ENCODE measurements at regions not wholly inside any gene's neighbourhood (a gene's known extent, or its start where the extent isn't known, plus 50 kb on each side); places are given as distances from the start of the nearest gene placed in this dataset.
"Not testable (repeated sequence)": the region's sequence is repeated elsewhere in the genome, so short reads cannot be mapped to it uniquely, and the experiment has no call there.

- Histone ChIP-seq H3K27ac (ENCODE audit: low read depth, low read length) (no peak overlapping the region), H3K27me3 (ENCODE audit: insufficient read depth, low read length) (no peaks in the 10 kb centered on the region), H3K4me1 (ENCODE audit: insufficient read depth, low read length) (peaks cover 27% of the 10 kb centered on the region), H3K4me3 (ENCODE audit: low read length) (no peak overlapping the region), H3K9ac (ENCODE audit: low read depth, low read length) (no peak overlapping the region), H3K36me3 (ENCODE audit: insufficient read depth, low read length) (no peaks in the 10 kb centered on the region), H3K9me3 (ENCODE audit: insufficient read depth, low read depth, low read length) (no peaks in the 10 kb centered on the region)
- WGBS = 81% methylated on average over 1 of the region's 1 CpG
These were observed 62.0 kb downstream of the CAVIN4 start for GRCh38 chr9:100639854-100640253.

- Histone ChIP-seq H3K9me3 (ENCODE audit: insufficient read depth, low read depth, low read length) (no peaks in the 10 kb centered on the region), H3K4me1 (ENCODE audit: insufficient read depth, low read length) (peaks cover 27% of the 10 kb centered on the region), H3K9ac (ENCODE audit: low read depth, low read length) (no peak overlapping the region), H3K27me3 (ENCODE audit: insufficient read depth, low read length) (no peaks in the 10 kb centered on the region), H3K27ac (ENCODE audit: low read depth, low read length) (no peak overlapping the region), H3K36me3 (ENCODE audit: insufficient read depth, low read length) (no peaks in the 10 kb centered on the region), H3K4me3 (ENCODE audit: low read length) (no peak overlapping the region)
- WGBS = 100% methylated on average over 3 of the region's 5 CpGs
These were observed 62.7 kb downstream of the CAVIN4 start for GRCh38 chr9:100640447-100641050.

- no peak overlapping the region for H3K27ac ChIP-seq (ENCODE audit: low read depth, low read length)
These were observed 63.3 kb downstream of the CAVIN4 start for GRCh38 chr9:100641166-100641565.

GRCh38 chr9:100652850-100653249, 75.0 kb downstream of the CAVIN4 start:
- Histone ChIP-seq H3K9ac (ENCODE audit: low read depth, low read length) (no peak overlapping the region), H3K4me3 (ENCODE audit: low read length) (no peak overlapping the region), H3K27ac (ENCODE audit: low read depth, low read length) (no peak overlapping the region), H3K27me3 (ENCODE audit: insufficient read depth, low read length) (no peaks in the 10 kb centered on the region), H3K36me3 (ENCODE audit: insufficient read depth, low read length) (no peaks in the 10 kb centered on the region), H3K4me1 (ENCODE audit: insufficient read depth, low read length) (peaks cover 3% of the 10 kb centered on the region; the same call in 1 of the 2 replicates), H3K9me3 (ENCODE audit: insufficient read depth, low read depth, low read length) (peaks cover 28% of the 10 kb centered on the region)
- 97% methylated on average over 4 of the region's 4 CpGs for WGBS

More at GRCh38 chr9:100641166-100641565, 63.3 kb downstream of the CAVIN4 start:
- Histone ChIP-seq H3K4me1 (ENCODE audit: insufficient read depth, low read length) (peaks cover 27% of the 10 kb centered on the region), H3K4me3 (ENCODE audit: low read length) (no peak overlapping the region), H3K9me3 (ENCODE audit: insufficient read depth, low read depth, low read length) (no peaks in the 10 kb centered on the region), H3K36me3 (ENCODE audit: insufficient read depth, low read length) (no peaks in the 10 kb centered on the region), H3K9ac (ENCODE audit: low read depth, low read length) (no peak overlapping the region), H3K27me3 (ENCODE audit: insufficient read depth, low read length) (no peaks in the 10 kb centered on the region)
- WGBS = 84% methylated on average over 2 of the region's 2 CpGs

GRCh38 chr9:100653643-100654334, 75.9 kb downstream of the CAVIN4 start:
- 89% methylated on average over 3 of the region's 4 CpGs for WGBS
- Histone ChIP-seq H3K27ac (ENCODE audit: low read depth, low read length) (no peak overlapping the region), H3K9ac (ENCODE audit: low read depth, low read length) (no peak overlapping the region), H3K36me3 (ENCODE audit: insufficient read depth, low read length) (no peaks in the 10 kb centered on the region), H3K4me1 (ENCODE audit: insufficient read depth, low read length) (peaks cover 3% of the 10 kb centered on the region; the same call in 1 of the 2 replicates), H3K27me3 (ENCODE audit: insufficient read depth, low read length) (no peaks in the 10 kb centered on the region), H3K9me3 (ENCODE audit: insufficient read depth, low read depth, low read length) (peaks cover 31% of the 10 kb centered on the region), H3K4me3 (ENCODE audit: low read length) (no peak overlapping the region)

GRCh38 chr9:100656851-100657250, 79.0 kb downstream of the CAVIN4 start:
- H3K9ac ChIP-seq (ENCODE audit: low read depth, low read length); H3K4me3 ChIP-seq (ENCODE audit: low read length); H3K27ac ChIP-seq (ENCODE audit: low read depth, low read length); H3K4me1 ChIP-seq (ENCODE audit: insufficient read depth, low read length); H3K36me3 ChIP-seq (ENCODE audit: insufficient read depth, low read length): not testable (repeated sequence)
- peaks cover 31% of the 10 kb centered on the region for H3K9me3 ChIP-seq (ENCODE audit: insufficient read depth, low read depth, low read length)
- 82% methylated on average over 2 of the region's 2 CpGs for WGBS
- H3K27me3 ChIP-seq (ENCODE audit: insufficient read depth, low read length) = peaks cover 16% of the 10 kb centered on the region

- H3K27me3 ChIP-seq (ENCODE audit: insufficient read depth, low read length) = peaks cover 46% of the 10 kb centered on the region
- H3K9ac ChIP-seq (ENCODE audit: low read depth, low read length) = no peak overlapping the region
- peaks cover 13% of the 10 kb centered on the region for H3K9me3 ChIP-seq (ENCODE audit: insufficient read depth, low read depth, low read length)
- no peaks in the 10 kb centered on the region for H3K36me3 ChIP-seq (ENCODE audit: insufficient read depth, low read length)
- H3K27ac ChIP-seq (ENCODE audit: low read depth, low read length) = no peak overlapping the region
- H3K4me1 ChIP-seq (ENCODE audit: insufficient read depth, low read length) = no peaks in the 10 kb centered on the region
- H3K4me3 ChIP-seq (ENCODE audit: low read length) = no peak overlapping the region
- WGBS = 87% methylated on average over 3 of the region's 3 CpGs
These were observed 83.8 kb downstream of the CAVIN4 start for GRCh38 chr9:100661668-100662067.

GRCh38 chr9:100662122-100662521, 84.2 kb downstream of the CAVIN4 start:
- H3K27ac ChIP-seq (ENCODE audit: low read depth, low read length) = no peak overlapping the region
- H3K4me1 ChIP-seq (ENCODE audit: insufficient read depth, low read length) = no peaks in the 10 kb centered on the region
- WGBS = 81% methylated on average over 1 of the region's 1 CpG
- no peak overlapping the region for H3K9ac ChIP-seq (ENCODE audit: low read depth, low read length)
- H3K9me3 ChIP-seq (ENCODE audit: insufficient read depth, low read depth, low read length) = peaks cover 9% of the 10 kb centered on the region
- H3K36me3 ChIP-seq (ENCODE audit: insufficient read depth, low read length) = no peaks in the 10 kb centered on the region
- H3K27me3 ChIP-seq (ENCODE audit: insufficient read depth, low read length) = peaks cover 46% of the 10 kb centered on the region
- no peak overlapping the region for H3K4me3 ChIP-seq (ENCODE audit: low read length)

GRCh38 chr9:100667448-100667847, 89.6 kb downstream of the CAVIN4 start:
- 0 out of 2 replicates have a peak, but pooled peaks cover 3% of the 10 kb centered on the region for H3K9me3 ChIP-seq (ENCODE audit: insufficient read depth, low read depth, low read length)
- peaks cover 24% of the 10 kb centered on the region for H3K4me1 ChIP-seq (ENCODE audit: insufficient read depth, low read length)
- H3K27ac ChIP-seq (ENCODE audit: low read depth, low read length) = no peak overlapping the region
- H3K27me3 ChIP-seq (ENCODE audit: insufficient read depth, low read length) = peaks cover 24% of the 10 kb centered on the region
- H3K4me3 ChIP-seq (ENCODE audit: low read length) = no peak overlapping the region
- 84% methylated on average over 5 of the region's 5 CpGs for WGBS
- H3K36me3 ChIP-seq (ENCODE audit: insufficient read depth, low read length) = no peaks in the 10 kb centered on the region
- H3K9ac ChIP-seq (ENCODE audit: low read depth, low read length) = no peak overlapping the region

- WGBS = 87% methylated on average over 6 of the region's 6 CpGs
- H3K4me3 ChIP-seq (ENCODE audit: low read length) = no peak overlapping the region
- no peak overlapping the region for H3K27ac ChIP-seq (ENCODE audit: low read depth, low read length)
- peaks cover 18% of the 10 kb centered on the region for H3K27me3 ChIP-seq (ENCODE audit: insufficient read depth, low read length)
- H3K9ac ChIP-seq (ENCODE audit: low read depth, low read length) = no peak overlapping the region
- 0 out of 2 replicates have a peak, but pooled peaks cover 3% of the 10 kb centered on the region for H3K9me3 ChIP-seq (ENCODE audit: insufficient read depth, low read depth, low read length)
- peaks cover 26% of the 10 kb centered on the region for H3K4me1 ChIP-seq (ENCODE audit: insufficient read depth, low read length)
- H3K36me3 ChIP-seq (ENCODE audit: insufficient read depth, low read length) = no peaks in the 10 kb centered on the region
These were observed 90.1 kb downstream of the CAVIN4 start for GRCh38 chr9:100668024-100668423.

GRCh38 chr9:100669968-100670367, 92.1 kb downstream of the CAVIN4 start:
- H3K27ac ChIP-seq (ENCODE audit: low read depth, low read length) = peak overlapping the region; percentile 38; the same call in 1 of the 2 replicates
- H3K9me3 ChIP-seq (ENCODE audit: insufficient read depth, low read depth, low read length) = 0 out of 2 replicates have a peak, but pooled peaks cover 3% of the 10 kb centered on the region
- H3K27me3 ChIP-seq (ENCODE audit: insufficient read depth, low read length) = peaks cover 4% of the 10 kb centered on the region
- 0 out of 2 replicates have a peak overlapping the region, but pooled peaks have one; percentile 19 for H3K9ac ChIP-seq (ENCODE audit: low read depth, low read length)
- H3K36me3 ChIP-seq (ENCODE audit: insufficient read depth, low read length) = no peaks in the 10 kb centered on the region
- WGBS = 60% methylated on average over 8 of the region's 8 CpGs
- H3K4me3 ChIP-seq (ENCODE audit: low read length) = no peak overlapping the region
- peaks cover 26% of the 10 kb centered on the region for H3K4me1 ChIP-seq (ENCODE audit: insufficient read depth, low read length)
